GDM1 (cell line): ENCODE measurements at regions not wholly inside any gene's neighbourhood (a gene's known extent, or its start where the extent isn't known, plus 50 kb on each side); places are given as distances from the start of the nearest gene placed in this dataset.
"Not testable (repeated sequence)": the region's sequence is repeated elsewhere in the genome, so short reads cannot be mapped to it uniquely, and the experiment has no call there.

Experiments used
- DNase-seq: peaks from one replicate; lab custom pipeline; 2025; lab: John Stamatoyannopoulos, UW

GRCh38 chr12:125996443-125996842 lies 931.2 kb downstream of the AACS start:
- no peak for DNase-seq

GRCh38 chr12:125999628-126000027 lies 934.4 kb downstream of the AACS start:
- no peak for DNase-seq

- no peak for DNase-seq
These were observed 954.1 kb downstream of the AACS start for GRCh38 chr12:126019385-126019784.

GRCh38 chr12:126021675-126022074 lies 956.4 kb downstream of the AACS start:
- DNase-seq = no peak

GRCh38 chr12:126027825-126028224 lies 962.6 kb downstream of the AACS start:
- no peak for DNase-seq

GRCh38 chr12:126030573-126030972 lies 965.3 kb downstream of the AACS start:
- DNase-seq = no peak

GRCh38 chr12:126033751-126034150 lies 968.5 kb downstream of the AACS start:
- no peak for DNase-seq

- DNase-seq = no peak
These were observed 971.1 kb downstream of the AACS start for GRCh38 chr12:126036348-126036747.

GRCh38 chr12:126038434-126038833 lies 973.2 kb downstream of the AACS start:
- DNase-seq = no peak

- no peak for DNase-seq
These were observed 975.1 kb downstream of the AACS start for GRCh38 chr12:126040307-126040706.

GRCh38 chr12:126042286-126042685 lies 977.1 kb downstream of the AACS start:
- DNase-seq = no peak

GRCh38 chr12:126049501-126049900 lies 984.3 kb downstream of the AACS start:
- not testable (repeated sequence) for DNase-seq

GRCh38 chr12:126051611-126052107 lies 986.4 kb downstream of the AACS start:
- DNase-seq = no peak

GRCh38 chr12:126055521-126055920 lies 990.3 kb downstream of the AACS start:
- no peak for DNase-seq

- no peak for DNase-seq
These were observed 996.5 kb downstream of the AACS start for GRCh38 chr12:126061777-126062176.

GRCh38 chr12:126064028-126064427 lies 998.8 kb downstream of the AACS start:
- DNase-seq = no peak

- no peak for DNase-seq
These were observed 1002.5 kb downstream of the AACS start for GRCh38 chr12:126067626-126068329.

- DNase-seq = peak; percentile 2
These were observed 1004.4 kb downstream of the AACS start for GRCh38 chr12:126069549-126070165.

GRCh38 chr12:126076515-126076914 lies 1011.3 kb downstream of the AACS start:
- DNase-seq = no peak

GRCh38 chr12:126083926-126084325 lies 1018.7 kb downstream of the AACS start:
- no peak for DNase-seq

- DNase-seq = no peak
These were observed 1019.2 kb downstream of the AACS start for GRCh38 chr12:126084480-126084879.

- DNase-seq = no peak
These were observed 1021.0 kb downstream of the AACS start for GRCh38 chr12:126086242-126086641.

GRCh38 chr12:126087692-126088091 lies 1022.5 kb downstream of the AACS start:
- DNase-seq = no peak

GRCh38 chr12:126093908-126094307 lies 1028.7 kb downstream of the AACS start:
- no peak for DNase-seq
